SK-N-SH treated with all-trans-retinoic acid at 6 μM for 48 hours (cell line): ENCODE measurements at regions not wholly inside any gene's neighbourhood (a gene's known extent, or its start where the extent isn't known, plus 50 kb on each side); places are given as distances from the start of the nearest gene placed in this dataset.

ENCODE experiments used
- ARNTL ChIP-seq: fragments of 450-650 bp; formaldehyde crosslinking; IDR thresholded peaks from 2 replicates; pipeline ENCODE4 v1.5.0; 2020; ENCODE audit warnings: low read depth, mild to moderate bottlenecking, moderate library complexity, borderline replicate concordance
- BACH2 ChIP-seq: fragments of 250-450 bp; sonication (Bioruptor Pico); IDR thresholded peaks from 2 replicates; pipeline ENCODE4 v1.9.0; 2021; ENCODE audit warnings: mild to moderate bottlenecking, borderline replicate concordance
- ISL1 ChIP-seq: fragments of 250-450 bp; sonication (Bioruptor Pico); IDR thresholded peaks from 2 replicates; pipeline ENCODE4 v2.1.2; 2022; ENCODE audit warnings: mild to moderate bottlenecking, moderate library complexity
- RARB ChIP-seq: fragments of 250-450 bp; sonication (Bioruptor Pico); IDR thresholded peaks from 2 replicates; pipeline ENCODE4 v1.8.0; 2021; ENCODE audit warnings: mild to moderate bottlenecking, moderate library complexity
- SNAI2 ChIP-seq: fragments of 250-450 bp; sonication (Bioruptor Pico); IDR thresholded peaks from 2 replicates; pipeline ENCODE4 v1.5.0; 2020; ENCODE audit warnings: mild to moderate bottlenecking, moderate library complexity
- TOX ChIP-seq: fragments of 250-450 bp; sonication (Bioruptor Pico); IDR thresholded peaks from 2 replicates; pipeline ENCODE4 v1.8.0; 2021; ENCODE audit warnings: mild to moderate bottlenecking, moderate library complexity, borderline replicate concordance
- ZFP30 ChIP-seq: fragments of 450-650 bp; formaldehyde crosslinking; IDR thresholded peaks from 2 replicates; pipeline ENCODE4 v1.5.0; 2022; ENCODE audit warnings: mild to moderate bottlenecking, moderate library complexity
- ZNF565 ChIP-seq: fragments of 450-650 bp; formaldehyde crosslinking; conservative IDR thresholded peaks from 2 replicates; pipeline ENCODE4 v1.5.0; 2020; ENCODE audit warnings: low read depth, mild to moderate bottlenecking, moderate library complexity
- ZNF8 ChIP-seq: fragments of 450-650 bp; formaldehyde crosslinking; IDR thresholded peaks from 2 replicates; pipeline ENCODE4 v1.5.0; 2020; ENCODE audit warnings: mild to moderate bottlenecking, moderate library complexity
- TF ChIP-seq, protein P1 (sequence below): fragments of 250-450 bp; sonication (Bioruptor Pico); IDR thresholded peaks from 2 replicates; pipeline ENCODE4 v1.8.0; 2020; ENCODE audit warnings: mild to moderate bottlenecking, moderate library complexity, borderline replicate concordance
- TF ChIP-seq, protein P2 (sequence below): fragments of 250-450 bp; sonication (Bioruptor Pico); IDR thresholded peaks from 2 replicates; pipeline ENCODE4 v1.5.1; 2021; ENCODE audit warnings: mild to moderate bottlenecking, moderate library complexity

DNA sequence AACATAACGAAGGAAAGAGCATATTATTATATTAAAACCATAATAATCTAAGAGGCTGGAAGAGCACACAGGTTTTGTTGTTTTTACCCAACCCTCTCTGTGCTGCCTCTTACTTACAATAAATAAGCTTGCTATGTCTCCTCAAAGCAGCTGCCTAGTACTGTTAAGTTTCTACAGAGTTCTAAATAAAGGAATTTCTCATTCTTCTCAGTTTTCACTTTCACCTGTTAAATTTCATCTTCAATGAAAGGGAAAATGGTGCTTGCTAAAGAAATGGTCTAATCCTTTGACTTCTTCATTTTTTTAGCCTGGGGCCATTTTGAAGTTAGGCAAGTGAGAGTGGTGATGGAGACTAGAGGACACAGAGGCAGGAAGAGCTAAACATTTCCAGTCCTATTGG, 396.1 kb downstream of the MAN2A1 start:
- no peak for TF ChIP-seq SNAI2 (CRISPR knock-in tag)
- no peak for TF ChIP-seq ZNF8 (CRISPR knock-in tag)
- TF ChIP-seq, protein P1, sequence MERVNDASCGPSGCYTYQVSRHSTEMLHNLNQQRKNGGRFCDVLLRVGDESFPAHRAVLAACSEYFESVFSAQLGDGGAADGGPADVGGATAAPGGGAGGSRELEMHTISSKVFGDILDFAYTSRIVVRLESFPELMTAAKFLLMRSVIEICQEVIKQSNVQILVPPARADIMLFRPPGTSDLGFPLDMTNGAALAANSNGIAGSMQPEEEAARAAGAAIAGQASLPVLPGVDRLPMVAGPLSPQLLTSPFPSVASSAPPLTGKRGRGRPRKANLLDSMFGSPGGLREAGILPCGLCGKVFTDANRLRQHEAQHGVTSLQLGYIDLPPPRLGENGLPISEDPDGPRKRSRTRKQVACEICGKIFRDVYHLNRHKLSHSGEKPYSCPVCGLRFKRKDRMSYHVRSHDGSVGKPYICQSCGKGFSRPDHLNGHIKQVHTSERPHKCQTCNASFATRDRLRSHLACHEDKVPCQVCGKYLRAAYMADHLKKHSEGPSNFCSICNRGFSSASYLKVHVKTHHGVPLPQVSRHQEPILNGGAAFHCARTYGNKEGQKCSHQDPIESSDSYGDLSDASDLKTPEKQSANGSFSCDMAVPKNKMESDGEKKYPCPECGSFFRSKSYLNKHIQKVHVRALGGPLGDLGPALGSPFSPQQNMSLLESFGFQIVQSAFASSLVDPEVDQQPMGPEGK: no peak
- TF ChIP-seq ZFP30 (CRISPR knock-in tag): no peak
- TF ChIP-seq, protein P2, sequence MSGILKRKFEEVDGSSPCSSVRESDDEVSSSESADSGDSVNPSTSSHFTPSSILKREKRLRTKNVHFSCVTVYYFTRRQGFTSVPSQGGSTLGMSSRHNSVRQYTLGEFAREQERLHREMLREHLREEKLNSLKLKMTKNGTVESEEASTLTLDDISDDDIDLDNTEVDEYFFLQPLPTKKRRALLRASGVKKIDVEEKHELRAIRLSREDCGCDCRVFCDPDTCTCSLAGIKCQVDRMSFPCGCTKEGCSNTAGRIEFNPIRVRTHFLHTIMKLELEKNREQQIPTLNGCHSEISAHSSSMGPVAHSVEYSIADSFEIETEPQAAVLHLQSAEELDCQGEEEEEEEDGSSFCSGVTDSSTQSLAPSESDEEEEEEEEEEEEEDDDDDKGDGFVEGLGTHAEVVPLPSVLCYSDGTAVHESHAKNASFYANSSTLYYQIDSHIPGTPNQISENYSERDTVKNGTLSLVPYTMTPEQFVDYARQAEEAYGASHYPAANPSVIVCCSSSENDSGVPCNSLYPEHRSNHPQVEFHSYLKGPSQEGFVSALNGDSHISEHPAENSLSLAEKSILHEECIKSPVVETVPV: no peak
- no peak for TF ChIP-seq RARB (CRISPR knock-in tag)
- no peak for TF ChIP-seq TOX
- TF ChIP-seq ZNF565 (CRISPR knock-in tag): no peak
- no peak for TF ChIP-seq BACH2
- no peak for TF ChIP-seq ARNTL (CRISPR knock-in tag)
- TF ChIP-seq ISL1 (CRISPR knock-in tag): no peak
